ENCODE measurements at regions not wholly inside any gene's neighbourhood (a gene's known extent, or its start where the extent isn't known, plus 50 kb on each side); places are given as distances from the start of the nearest gene placed in this dataset.
"Not testable (repeated sequence)": the region's sequence is repeated elsewhere in the genome, so short reads cannot be mapped to it uniquely, and the experiment has no call there.

DNA sequence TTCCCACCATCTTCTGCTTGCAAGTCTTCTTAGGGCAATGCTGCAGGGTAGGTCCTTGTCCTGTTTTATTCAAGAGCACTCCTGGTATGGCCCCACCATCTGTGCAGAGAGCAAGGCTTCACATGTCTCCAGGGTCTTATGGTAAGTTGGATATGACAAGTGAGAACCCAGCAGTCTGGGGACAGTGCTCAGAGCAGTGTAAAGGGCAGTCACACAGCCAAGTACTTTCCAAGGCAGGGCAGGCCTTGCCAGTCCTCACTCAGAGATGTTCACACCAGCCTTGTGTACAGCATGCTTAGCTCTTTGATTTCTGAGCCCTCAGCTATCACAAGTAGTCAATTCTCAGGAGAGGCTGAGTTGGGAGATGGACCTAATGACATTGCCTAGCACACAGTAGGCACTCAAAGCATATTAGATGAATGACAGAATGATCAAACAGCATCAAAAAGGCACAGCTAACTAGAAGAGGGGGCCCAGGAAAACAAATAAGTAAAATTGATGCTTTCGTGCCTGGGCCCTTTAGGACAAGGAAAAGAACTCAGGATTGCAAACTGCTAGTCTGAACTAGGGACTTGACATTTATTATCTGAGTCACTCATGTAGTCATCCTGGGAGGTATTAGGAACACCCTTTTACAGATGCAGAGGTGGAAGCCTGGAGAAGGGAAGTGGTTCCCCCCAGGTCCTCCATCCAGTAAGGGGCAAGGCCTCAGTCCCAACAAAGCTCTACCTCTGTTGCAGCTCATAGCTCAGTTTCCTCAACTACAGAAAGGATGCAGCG is 86.7 kb upstream of the CTAGE1 start:
- DNase-seq (ENCODE audit: low spot score): no peak

DNA sequence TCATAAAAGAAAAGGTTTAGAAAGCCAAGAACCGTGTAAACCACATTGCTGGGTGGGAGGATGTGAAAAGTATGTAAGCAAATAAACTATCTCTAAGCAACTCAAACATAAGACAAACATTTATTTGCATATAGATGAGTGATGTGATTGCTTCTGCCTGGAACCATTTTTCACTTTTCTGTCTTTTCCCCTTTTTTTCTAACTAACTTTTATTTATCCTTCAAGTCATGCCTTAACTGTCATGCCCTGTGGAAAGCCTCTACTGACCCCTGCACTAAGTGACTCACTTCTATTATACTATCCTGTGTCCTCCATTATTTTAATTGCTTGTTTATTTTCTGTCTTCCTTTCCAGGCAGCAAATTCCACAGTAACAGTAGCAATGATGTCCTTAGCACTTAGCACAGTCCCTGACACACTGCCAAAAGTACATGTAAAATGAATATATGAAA is 87.5 kb upstream of the CTAGE1 start:
- DNase-seq (ENCODE audit: low spot score): peak; percentile 36

DNA sequence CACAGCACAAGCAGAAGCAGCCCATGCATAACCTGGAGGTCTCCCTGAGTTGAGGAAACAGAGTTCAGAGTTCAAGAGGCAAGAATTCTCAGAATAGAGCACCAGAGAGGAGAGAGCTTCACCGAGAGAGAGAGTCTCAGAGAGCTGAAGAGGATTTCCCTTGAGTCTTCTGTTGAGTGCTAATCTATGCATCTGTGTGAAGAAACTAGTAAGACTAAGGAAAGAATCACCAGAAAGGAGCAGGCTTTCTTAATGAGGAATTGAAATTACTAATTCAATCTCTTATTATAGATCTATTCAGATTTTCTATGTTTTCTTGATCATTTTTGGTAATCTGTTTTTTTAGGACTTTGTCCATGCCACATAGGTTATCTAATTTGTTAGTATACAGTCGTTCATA is 89.3 kb upstream of the CTAGE1 start:
- no peak for DNase-seq (ENCODE audit: low spot score)

DNA sequence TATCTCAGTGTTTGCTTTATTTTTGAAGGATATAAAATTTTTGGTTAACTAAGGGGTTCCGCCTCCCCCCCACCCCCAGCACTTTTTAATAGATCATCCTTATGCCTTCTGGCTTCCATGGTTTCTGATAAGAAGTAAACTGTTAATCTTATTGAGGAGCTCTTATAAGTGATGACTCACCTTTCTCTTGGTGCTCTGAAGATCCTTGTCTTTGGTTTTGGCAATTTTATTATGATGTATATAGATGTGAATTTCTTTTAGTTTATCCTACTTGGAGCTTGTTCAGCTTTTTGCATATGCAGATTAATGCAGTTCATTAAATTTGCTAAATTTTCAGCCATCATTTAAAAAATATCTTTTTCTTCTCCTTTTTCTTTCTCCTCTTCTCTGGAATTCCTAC is 91.7 kb upstream of the CTAGE1 start:
- DNase-seq (ENCODE audit: low spot score): no peak

DNA sequence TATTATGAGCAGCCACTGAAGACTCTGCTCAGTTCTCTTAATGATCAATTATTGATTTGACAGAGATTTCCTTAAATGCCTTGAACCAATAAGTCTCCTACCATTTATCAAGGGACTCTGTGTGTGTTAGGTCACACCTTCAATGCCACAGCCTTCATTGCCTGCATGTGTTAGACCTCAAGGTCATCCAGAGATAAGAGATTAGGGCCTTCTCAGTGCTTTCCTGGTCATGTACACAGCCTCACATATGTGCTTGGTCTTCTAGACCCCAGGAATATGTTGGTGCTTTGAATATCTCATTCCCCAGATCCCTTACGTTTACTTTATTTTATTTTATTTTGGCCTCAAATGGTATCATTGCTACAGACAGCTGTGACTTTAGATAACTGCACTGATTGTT is 93.0 kb upstream of the CTAGE1 start:
- DNase-seq (ENCODE audit: low spot score): no peak

GRCh38 chr18:22513721-22514481 is 96.2 kb upstream of the CTAGE1 start:
- DNase-seq (ENCODE audit: low spot score): no peak

GRCh38 chr18:22514655-22515054 is 96.9 kb upstream of the CTAGE1 start:
- DNase-seq (ENCODE audit: low spot score): no peak

DNA sequence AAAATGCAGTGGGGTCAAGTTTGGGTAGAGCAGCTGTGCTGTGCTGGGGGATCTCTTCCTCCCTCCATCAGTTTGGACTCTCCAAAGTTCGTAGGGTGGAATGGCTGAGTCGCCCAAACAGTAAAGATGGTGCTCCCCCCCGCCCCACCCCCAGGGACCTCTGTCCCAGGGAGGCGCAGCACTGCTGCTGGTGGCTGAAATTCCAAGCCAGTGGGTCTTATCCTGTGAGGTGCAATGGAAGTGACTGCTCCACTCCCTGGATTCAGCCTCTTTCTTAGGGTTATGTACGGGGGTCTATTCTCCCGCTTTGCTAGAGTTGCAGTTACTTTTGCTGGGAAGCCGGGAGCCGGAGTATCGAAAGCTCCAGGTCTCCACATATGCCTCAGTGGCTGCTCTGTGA is 97.5 kb upstream of the CTAGE1 start:
- no peak for DNase-seq (ENCODE audit: low spot score)

DNA sequence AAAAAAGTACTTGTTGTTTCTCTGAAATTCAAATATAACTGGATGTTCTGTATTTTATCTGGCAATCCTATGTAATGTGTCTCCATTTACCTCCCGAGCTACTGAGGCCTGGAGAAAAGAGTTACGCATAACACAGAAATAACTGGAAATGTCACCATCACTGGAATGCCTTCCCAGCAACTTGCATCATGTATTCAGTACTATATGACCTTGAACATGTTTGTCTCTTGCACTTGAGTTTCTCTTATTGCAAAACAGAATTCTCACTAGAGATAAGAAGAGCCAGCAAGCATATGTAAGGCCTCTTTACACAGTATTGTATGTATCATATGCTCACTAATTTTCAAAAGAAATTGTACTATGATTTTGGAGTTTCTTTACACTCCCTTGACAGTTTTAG is 99.6 kb upstream of the CTAGE1 start:
- no peak for DNase-seq (ENCODE audit: low spot score)

DNA sequence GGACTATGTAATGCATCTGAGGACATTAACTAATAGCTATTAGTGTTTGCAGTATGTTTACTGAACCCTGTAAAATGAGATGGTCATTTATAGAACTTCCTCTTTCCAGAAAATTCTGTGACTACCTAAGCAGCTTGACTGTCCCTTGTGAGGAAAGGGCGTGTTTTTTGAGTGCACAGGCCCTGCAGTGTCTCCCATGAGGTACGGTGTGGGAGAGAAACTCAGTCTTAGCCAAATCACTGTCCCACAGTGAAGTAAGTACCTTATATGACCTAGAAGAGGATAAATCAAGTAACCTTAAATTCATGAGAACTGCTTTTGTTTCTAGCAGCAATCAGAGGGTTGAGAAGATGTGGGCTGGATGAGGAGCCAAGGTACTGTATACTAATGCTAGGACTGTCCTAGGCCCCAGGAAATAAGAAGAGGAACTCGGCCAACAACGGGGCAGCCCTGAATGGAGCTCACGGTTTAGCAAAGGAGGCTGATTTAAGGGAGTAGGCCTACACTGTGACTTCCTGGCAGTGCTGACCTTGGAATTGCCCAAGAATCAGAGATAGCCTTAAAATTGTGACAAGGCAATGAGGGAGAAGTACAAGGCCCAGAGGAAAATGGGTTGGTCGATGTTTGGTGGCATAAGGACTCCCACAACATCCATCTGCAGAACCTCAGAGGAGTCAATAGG is 103.5 kb upstream of the CTAGE1 start:
- no peak for DNase-seq (ENCODE audit: low spot score)

GRCh38 chr18:22523481-22523880 is 105.8 kb upstream of the CTAGE1 start:
- DNase-seq (ENCODE audit: low spot score): no peak

DNA sequence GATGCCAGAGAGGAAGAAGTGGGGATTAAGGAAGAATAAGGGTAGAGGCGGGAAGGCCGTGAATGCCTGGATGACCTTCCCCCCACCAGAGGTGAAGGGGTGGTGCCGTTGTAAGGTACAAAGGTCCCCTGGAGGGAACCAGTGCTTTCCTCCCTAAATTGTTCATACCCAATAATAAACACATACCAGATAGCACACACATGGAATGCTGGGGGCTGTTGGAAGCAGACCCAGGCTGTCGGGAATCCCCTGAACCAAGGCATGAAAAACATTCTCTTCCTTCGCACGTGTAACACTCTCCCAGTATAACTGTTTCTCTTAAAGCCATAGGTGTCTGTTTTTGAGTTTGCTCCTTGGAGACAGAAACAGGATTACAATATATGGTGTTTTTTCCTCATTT is 107.1 kb upstream of the CTAGE1 start:
- DNase-seq (ENCODE audit: low spot score): no peak

DNA sequence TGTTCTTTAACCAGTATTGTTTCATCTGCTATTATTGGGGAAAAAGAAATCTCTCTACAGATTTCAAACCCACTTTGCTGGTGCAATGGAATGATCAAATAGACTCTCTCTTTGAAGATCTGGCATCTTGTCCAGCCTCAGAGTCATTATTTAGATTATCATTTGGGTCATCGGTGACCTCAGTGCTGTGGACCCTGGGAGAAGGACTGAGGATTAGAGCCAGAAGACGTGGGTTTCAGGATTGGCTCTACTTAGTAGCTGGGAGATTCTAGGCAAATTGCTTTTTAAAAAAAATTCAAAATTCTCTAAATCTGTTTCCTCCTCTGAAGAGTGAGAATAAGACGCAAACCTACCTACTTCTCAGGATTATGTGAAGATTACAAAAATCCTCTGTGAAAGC is 107.6 kb upstream of the CTAGE1 start:
- no peak for DNase-seq (ENCODE audit: low spot score)

GRCh38 chr18:22525883-22526282 is 108.2 kb upstream of the CTAGE1 start:
- no peak for DNase-seq (ENCODE audit: low spot score)

GRCh38 chr18:22528291-22528690 is 110.6 kb upstream of the CTAGE1 start:
- DNase-seq (ENCODE audit: low spot score): no peak

- not testable (repeated sequence) for DNase-seq (ENCODE audit: low spot score)
Observed at GRCh38 chr18:22534706-22535105, 117.0 kb upstream of the CTAGE1 start.

DNA sequence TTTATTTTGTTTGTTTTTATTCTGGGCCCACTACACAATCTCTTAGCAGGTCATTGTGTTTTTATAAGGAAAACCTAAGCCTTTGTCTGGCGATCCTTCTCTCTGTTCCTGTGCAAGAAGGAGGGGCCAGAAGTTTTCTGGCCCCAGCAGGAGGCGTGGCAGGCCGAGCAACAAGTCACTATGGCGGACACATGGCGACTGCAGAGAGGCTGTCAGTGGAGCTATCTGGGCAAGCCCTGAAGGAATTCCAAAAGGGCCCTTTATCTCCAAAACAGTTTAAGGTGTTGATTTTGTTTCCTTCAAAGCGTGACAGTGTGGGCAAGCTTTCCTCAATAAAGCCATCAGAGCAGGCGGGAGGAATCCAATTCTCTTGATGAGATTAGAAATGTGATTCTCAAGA is 118.8 kb upstream of the CTAGE1 start:
- DNase-seq (ENCODE audit: low spot score): no peak

- peak; percentile 78 for DNase-seq (ENCODE audit: low spot score)
Observed at GRCh38 chr18:22538426-22538825, 120.7 kb upstream of the CTAGE1 start.

GRCh38 chr18:22539051-22539765 is 121.5 kb upstream of the CTAGE1 start:
- DNase-seq (ENCODE audit: low spot score): no peak

- no peak for DNase-seq (ENCODE audit: low spot score)
Observed at GRCh38 chr18:22541232-22541631, 123.5 kb upstream of the CTAGE1 start.

DNA sequence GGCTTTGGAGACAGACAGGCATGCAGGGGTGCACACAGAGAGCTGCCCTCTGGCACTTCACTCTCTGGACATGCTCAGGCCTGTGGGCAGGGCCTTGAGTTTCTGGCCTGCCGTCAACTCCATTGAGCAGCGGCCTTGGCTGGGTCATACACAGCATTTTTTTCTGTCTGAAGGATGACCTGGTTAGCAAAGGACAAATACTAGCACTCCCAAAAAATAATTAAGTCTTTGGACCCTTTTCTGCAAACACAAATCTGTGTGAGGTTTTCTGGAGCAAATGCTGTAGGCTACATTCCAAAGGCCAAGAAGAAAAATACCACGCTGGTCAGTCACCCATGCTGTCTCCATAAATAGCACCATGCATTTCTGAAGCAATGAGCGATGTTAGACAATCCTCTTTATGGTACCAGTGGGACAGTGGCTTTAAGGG is 124.7 kb upstream of the CTAGE1 start:
- peak; percentile 75 for DNase-seq (ENCODE audit: low spot score)

DNA sequence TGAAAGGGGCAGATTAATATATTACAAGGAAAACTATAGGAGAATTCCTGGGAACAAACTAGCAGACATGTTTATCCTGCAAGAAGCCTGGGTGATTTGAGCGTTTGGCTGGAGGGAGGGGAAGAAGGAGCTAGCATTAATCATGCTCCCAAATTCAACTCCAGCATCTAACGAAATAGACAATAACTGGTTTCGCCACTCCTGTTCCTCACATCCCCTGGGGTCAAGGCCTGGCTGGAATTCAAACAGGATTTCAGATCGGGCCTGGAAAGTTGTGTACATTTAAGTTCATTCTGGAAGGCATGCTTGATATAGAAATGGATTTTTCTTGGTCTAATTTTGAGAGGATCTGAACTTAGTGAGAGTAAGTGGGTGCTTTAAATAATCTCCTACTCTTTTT is 126.1 kb upstream of the CTAGE1 start:
- no peak for DNase-seq (ENCODE audit: low spot score)

Data from AG20443 (cell line).